Activated CD4-positive, alpha-beta T cell treated with anti-CD3 and anti-CD28 coated beads, Interleukin-10, Interleukin-2, amounts not matched to agents 100 ng/mL and 50 ng/mL, durations not matched to agents 16 hours and 8 hours (primary cell): ENCODE measurements at regions not wholly inside any gene's neighbourhood (a gene's known extent, or its start where the extent isn't known, plus 50 kb on each side); places are given as distances from the start of the nearest gene placed in this dataset.

Experiments used
- DNase-seq: peaks from one replicate; pipeline ENCODE4 v3.0.0-alpha.2; 2020

DNA sequence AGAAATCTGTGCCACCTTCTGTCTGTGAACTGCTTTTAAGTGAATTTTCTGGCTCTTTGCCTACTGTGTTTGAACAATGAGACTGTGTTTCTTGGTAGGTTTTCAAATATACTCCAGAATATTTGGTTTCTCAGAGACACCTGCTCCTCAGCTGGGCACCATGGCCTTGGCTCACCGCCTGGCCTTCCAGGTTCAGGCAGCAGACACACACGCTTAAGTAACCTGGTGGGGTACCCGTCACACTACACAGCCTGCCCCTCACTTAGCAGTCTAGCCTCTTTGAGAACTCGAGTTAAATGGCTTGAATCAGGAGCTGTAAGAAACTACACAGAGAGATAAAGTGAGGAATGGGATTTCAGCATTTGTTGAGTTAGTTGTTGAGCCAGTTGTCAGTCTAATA, 530.5 kb downstream of the MTRR start:
- DNase-seq: no peak

DNA sequence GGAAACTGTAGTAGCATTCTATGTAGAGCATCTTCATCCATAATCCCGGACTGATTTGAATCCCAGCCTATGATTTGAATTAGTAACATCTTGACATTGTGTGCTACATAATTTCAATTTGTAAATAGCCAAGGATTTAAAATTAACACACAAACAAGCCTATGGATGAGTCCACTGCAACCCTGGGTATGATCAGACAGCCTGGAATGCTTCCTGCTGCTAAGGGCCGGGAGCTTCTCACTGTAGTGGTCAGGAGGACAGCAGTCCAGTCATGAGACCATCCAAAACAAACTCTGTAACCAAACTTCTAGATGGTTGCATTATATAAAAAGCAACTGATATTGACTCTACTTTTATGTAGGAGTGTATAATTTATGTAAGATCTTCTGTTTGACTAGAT, 539.3 kb downstream of the MTRR start:
- no peak for DNase-seq

DNA sequence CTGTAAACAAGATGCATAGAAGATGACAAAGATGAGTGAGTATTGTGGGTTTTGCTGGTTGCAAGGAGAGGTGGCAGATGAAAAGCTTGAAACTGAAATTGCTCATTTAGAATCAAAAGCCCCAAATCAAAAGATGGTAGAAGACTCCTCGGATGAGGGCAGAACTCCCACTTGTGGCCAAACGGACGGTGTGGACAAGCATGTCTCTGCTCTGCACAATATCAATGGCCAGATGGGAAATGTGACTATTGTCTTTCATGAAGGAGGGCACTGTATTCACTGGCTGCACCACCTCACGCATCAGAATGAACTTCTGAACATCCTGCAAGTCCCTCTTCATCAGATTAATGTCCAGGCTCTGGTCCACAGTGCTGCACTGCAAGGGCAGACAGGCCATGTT, 541.7 kb downstream of the MTRR start:
- no peak for DNase-seq

DNA sequence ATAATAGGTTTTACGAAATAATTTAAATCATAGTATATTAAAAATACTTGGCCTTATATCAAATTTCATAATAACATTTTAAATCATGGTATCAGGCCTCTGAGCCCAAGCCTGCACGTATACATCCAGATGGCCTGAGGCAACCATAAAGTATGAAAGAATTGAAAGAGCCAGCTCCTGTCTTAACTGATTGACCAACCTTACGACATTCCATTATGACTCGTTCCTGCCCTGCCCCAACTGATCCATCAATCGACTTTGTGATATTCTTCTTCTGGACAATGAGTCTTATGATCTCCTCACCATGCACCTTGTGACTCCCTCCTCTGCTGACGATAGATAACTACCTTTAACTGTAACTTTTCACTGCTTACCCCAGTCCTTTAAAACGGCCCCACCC, 545.0 kb downstream of the MTRR start:
- no peak for DNase-seq

DNA sequence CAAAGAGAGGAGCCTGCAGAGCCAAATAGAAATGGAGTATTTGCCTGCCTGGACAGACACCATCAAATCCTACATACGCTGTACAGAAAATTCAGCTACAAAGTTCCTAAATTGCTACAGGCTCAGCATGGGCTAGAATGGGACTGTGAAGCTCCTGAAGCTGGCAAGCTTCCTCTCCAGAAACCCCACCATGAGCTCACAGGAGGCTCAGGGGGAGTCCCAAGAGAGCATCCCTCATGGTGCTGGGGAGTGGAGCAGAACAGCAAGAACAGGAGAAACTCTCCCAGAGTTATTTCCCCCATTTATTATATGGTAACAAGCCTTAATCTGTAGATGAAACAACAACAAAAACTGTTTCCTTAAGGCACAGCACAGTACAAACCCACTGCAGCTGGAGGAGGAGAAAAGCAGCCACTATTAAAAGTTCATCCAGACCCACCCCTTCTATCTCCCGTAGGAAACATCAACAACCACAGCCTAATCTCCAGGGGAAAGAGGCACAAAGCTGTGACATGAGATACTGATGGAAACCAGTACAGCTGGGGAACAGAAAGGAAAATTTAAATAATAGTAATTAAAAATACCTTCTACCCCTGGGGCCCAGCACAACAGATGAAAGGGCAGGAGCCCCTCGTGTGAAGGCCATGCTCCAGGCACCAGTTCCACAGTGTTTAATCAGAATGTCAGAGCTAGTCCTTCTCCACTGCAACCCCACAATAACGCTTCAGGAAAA, 548.5 kb downstream of the MTRR start:
- DNase-seq: no peak

DNA sequence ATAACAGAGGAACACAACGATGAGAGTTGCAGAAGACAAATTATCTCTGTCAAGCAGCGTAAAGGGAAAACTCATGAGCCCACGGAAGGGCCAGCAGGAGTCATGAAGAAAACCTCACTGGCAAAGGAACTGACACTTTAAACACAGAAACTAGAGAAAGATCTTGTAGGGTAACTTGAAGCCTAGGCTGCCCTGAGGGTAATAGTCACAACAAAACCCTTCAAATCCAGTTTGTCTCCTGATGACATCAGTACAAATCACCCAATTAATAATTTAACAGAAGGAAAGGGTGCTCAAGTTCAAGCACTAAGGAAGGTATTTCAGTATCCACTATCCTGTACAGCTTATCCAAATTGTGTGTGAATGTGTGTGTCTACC, 549.1 kb downstream of the MTRR start:
- no peak for DNase-seq

DNA sequence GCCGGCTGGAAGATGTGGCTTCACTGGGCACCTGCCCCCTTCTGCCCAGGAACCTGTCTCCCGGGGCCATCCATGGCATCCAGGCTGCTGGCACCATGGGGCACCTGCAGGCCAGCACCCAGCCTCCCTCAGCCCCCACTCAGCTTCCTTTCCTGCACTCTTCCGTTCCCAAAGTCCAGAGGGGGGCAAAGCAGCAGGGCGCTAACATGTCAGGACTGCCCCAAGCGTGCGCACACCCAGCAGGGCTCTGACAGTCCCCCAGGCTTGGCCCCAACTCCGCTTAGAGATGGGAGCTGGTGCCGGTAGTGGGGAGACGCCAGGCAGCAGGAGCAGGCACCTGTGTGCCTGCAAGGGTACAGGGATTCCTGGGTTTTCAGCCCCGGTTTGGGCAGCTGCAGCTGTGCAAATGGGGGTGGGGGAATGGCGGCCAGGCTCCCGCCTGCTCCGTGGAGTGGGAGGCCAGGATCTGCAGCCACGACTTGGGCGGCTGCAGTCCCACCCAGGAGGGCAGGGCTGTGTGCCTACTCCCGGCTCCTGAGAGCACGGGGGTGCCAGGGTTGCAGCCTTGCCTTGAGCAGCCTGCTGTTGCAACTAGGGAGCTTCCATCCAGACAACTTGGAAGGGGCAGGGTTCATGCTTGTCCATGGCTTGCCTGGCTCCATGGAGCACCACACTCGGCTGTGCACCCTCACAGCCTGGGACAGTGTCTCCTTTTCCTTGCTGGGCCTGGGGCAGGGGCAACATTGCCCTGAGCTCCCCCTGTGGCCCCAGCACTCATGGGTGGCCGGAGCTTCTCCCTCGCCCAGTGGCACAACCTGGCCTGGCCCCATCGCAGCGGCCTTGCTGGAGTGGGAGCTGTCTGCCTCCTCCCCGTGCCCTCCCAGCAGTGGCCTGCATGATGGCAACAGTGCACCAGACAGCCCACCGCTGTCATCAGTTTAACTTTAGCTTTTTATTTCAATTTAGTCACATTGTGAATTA, 561.1 kb downstream of the MTRR start:
- no peak for DNase-seq

DNA sequence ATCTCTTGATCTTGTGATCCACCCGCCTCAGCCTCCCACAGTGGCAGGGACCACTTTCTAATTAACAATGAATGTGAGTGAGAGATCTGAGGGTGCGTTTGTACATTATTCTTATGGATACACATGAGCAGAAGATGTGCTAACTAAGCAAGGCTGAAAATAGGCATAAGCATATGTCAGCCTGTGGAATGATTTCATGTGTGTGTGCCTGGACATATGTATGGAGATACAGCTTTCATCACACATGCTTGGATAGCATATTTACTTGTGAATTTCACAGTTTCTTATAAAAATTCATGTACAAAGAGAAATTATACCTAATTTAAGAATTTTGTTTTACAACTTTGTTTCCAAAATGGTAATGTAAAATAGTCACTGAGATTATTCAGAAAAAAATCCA, 565.6 kb downstream of the MTRR start:
- no peak for DNase-seq

DNA sequence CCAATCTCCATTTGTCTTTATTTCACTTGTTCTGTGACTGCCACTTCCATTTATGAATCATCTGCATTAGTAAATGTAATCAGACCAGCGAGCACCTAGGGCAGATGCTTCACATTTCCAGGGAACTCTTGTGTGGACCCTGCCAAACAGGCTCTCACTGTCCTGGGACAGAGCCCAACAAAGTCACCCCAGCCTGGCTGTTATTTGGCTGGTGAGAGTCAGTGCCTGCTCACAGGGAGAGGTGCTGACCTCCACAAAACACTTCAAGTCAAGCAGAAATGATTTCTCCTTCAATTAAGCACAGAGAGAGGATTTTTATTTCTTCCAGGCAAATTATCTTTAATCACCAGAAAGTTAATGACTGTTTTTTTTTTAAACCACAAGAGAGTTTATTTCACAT, 568.0 kb downstream of the MTRR start:
- DNase-seq: no peak

DNA sequence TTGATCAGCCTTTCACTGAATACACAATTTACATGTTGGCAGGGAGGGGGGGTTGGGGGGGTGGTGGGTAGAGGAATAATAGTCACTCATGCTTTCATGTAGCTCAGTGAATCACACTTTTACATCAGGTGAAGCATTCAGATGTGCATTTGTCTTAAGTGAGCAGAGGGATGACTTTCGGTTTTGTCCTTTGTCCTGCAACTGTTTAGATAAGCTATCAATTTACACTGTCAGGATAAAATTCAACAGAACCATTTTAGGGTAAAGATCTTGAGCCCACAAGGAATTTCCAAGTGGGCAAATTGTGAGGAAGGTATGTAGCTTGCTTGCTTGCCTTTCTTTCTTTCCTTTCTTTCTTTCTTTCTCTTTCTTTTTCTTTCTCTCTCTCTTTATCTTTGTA, 576.2 kb downstream of the MTRR start:
- DNase-seq: no peak

DNA sequence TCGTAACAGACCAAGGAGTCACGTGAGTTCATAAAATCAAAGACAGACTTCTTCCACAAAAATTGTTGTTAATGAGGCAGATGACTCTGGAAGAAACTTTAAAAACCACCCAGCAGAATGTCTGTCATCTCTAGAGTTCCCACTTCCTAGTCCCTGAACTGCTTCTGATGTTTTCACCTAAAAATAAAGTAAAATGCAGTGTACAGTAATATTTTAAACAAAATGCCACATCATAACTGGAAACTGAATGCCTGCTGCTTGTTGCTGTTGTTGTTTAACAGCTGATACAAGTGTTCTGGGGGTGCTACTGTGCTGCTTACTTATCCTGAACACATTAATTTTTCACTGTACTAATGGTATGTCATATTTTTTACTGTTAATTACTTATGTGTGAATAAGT, 577.2 kb downstream of the MTRR start:
- no peak for DNase-seq

DNA sequence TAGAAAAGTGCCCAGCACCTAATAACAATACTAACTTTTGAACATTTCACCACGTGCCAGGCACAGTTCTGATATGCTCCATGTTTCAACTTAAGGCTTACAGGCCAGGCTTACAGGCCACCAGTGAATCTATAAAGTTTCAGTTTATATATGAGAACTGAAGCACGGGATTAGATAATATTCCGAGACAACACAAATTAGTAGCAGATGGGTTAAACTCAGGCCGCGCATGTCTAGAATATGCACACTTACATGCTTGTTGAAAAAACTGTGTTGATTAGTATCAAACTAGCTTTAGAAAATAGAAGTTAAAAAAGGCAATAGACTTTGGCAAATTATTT, 587.9 kb downstream of the MTRR start:
- DNase-seq: no peak

DNA sequence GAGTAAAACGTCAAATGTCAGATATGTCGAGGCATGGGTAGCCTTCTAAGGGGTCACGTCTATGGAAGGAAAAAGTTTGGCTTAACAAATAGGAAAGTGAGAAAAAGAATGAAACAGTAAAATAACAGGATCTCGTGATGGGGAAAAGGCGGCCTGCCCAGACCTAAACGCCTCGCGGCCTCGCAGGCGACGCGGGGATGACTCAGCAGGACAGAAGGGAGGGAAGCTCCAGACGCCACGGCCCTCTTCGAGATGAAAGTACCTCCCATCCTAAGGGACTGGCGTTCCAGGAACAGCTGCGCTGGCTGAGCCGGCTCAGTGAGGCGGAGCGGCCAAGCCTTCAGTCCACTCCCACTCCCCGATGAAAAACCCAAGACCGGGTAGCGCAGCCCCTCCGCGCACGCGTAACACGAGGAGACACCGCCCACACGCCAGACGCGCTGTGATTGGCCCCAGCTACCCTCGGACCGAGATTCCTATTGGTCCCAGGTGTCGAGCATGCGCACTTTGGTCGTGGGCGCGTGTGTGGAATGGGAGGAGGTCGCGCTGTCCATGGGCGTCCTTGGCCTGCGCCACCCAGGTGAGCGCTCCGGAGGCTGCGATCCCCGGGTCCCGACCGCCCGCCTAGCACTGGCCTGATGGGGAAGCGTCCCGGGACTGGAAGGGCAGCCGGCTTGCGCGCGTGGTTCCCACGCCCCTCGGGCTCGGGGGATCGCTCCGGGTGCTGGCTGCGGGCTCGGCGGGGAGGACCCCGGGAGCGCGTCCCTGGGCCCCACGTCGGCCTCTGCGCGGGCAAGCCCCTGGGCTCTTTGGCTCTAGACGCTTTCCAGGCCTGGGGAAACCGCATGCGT, 588.5 kb downstream of the MTRR start:
- DNase-seq: peak; percentile 85

DNA sequence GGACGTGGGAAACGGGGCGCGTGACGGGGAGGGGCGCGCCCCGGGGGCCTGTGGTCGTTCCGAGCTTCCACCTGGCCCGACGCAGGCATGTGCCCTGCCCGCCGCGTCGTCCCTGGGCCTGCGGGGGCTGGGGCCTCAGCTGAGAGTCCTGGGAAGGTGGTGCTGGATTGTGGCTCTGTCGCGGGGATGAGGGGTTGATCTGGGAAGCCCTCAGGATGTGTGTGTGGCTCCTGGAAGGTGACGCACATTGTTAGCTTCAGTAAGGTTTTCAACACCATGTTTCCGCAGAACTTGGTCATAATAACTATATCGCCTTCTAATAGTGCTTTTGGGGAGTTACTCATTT, 589.1 kb downstream of the MTRR start:
- DNase-seq: peak; percentile 3

DNA sequence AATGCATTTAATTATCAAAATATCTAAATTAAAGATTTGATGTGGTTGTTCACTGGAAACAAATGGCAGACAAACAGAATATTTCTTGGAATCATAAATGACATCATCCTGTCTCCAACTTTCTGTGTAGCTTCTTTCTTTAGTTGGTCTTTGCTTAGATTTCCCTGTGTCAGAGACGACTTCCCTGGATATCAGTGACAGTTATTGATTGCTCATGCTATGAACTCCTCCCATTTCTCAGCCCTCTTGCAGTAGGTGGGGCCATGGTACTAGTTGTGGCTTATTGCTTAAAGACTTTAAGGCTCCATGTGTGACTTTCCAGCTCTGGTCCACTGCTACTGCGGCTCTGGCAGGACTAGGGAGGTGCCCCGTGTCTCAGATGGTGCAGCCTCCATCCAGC, 592.6 kb downstream of the MTRR start:
- no peak for DNase-seq

DNA sequence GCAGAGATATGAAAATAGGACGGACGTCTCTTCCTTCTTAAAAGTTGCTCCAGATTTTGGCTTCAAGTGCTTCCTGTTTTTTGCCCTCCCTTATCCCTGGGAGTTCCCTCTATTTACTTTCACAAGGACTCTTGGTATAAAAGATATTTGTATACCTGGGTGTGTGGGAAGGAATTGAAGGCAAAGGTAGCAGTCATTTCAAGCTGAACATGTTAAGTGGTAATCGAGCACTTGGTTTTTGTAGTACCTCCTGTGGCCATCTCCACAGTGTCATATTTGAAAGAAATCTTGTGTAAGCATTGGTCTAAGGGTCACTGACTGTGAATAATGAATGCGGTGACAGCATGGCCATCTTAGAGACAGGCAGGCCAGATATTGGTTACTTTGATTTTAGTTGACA, 593.6 kb downstream of the MTRR start:
- DNase-seq: no peak

DNA sequence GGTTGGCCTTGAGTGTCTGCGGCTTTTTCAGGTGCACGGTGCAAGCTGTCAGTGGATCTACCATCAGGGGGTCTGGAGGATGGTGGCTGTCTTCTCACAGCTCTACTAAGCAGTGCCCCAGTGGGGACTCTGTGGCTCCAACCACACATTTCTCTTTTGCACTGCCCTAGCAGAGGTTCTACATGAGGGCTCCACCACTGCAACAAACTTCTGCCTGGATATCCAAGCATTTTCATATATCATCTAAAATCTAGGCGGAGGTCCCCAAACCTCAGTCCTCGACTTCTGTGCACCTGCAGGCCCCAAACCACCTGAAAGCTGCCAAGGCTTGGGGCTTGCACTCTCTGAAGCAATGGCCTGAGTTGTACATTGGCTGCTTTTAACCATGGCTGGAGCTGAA, 601.5 kb downstream of the MTRR start:
- no peak for DNase-seq

DNA sequence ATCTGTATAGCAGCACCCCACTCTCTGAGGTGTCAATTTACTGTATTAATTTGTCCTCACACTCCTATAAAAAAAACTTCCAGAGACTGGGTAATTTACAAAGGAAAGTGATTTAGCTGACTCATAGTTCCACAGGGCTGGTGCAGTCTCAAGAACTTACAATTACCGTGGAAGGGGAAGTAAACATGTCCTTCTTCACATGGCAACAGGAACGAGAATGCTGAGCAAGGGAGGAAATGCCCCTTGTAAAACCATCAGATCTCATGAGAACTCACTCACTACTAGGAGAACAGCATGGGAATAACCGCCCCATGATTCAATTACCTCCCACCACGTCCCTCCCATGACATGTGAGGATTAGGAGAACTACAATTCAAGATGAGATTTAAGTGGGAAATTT, 602.6 kb downstream of the MTRR start:
- DNase-seq: no peak

DNA sequence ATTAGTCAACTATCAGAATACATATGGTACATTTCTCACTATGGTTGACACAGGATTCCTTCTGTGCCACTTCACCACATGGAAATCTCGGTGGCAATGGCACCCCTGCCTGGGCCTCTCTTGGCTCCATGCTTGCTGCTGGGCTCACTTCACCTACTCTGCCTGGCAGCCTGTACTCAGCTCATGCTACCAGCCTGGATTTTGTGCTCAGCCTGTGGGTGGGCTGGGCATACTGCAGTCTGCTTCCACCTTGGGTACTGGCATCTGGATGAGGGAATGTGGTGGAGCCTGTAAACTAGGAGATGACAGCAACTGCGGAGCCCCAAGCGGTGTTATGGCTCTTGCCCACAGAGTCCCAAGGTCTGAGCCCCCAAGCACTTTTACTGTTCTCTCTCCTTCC, 604.1 kb downstream of the MTRR start:
- DNase-seq: no peak

DNA sequence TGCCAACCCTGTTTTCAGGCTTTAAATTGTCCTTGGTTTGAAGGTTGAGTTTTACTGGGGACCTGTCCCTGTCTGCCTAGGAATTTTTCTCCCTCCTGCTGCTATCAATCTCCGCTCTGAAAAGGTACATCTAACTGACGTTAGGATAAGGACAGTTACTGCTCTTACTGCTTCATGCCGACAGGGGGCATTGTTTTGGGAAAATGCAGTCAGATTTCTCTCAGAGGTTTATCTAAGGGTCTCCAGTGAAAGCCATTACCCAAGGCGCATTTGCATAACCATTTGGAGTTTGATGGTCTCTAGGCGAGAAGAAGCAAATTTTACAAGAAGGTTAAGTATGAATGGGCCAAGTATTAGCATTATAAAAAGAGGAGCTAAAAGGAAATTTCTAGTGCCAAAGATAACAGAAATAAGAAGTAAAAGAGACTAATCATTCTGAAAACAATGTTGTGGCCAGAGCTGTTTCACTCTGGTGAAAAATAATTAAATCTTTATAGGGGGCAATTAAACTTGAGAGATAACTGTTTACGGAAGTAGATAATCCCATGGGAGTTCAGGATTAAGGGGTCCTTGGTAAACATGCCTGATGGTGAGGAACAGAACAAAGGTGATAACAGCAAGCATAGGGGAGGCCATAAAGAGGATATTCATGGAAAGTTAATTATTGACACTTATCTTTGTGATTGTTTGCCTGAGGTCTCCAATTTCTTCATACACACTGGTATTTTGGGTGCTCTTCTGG, 605.0 kb downstream of the MTRR start:
- DNase-seq: no peak

DNA sequence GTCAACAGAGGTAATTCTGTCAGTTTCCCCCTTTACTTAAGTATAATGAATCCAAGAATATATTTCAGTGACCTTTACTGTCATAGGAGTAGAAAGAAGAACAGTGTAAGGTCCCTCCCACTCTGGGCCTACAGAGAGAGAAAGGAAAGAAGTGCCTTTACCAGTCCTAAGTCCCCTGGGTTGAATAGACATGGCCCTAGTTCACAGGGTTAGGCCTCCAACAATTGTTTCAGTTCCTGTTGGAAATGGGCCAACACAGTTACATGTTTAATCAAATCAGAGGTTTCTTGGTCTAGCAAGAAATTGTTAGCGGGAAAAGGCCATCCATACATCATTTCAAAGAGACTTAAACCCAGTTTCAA, 605.6 kb downstream of the MTRR start:
- DNase-seq: no peak

DNA sequence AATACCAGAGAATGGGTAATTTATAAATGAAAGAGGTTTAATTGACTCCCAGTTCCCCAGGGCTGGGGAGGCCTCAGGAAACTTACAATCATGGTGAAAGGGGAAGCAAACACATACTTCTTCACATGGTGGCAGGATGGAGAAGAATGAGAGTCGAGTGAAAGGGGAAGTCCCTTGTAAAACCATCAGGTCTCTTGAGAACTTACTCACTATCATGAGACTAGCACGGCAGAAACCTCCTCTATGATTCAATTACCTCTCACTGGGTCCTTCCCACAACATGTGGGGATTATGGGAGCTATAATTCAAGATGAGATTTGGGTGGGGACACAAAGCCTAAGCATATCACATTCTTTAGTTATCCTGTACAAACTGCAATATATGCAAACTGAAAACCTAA, 609.4 kb downstream of the MTRR start:
- DNase-seq: no peak

DNA sequence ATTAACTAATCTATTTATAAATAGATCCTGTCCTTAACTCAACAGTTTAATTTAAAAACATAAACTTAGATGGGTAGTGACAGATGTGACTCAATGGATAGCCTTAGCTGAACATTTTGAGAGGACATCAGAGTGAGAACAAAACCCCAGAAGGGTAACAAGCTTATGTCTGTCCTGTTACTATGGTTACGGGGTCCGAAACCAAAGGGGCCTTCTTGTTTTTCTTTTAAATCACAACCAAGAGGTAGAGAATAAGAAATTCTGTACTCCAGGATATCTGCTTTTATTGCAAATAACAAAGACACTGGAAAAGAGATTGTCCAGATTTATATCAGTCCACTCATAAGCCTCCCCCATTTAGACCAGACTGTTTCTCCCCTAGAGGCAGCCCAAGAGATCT, 612.1 kb downstream of the MTRR start:
- no peak for DNase-seq
